ENCODE measurements at regions not wholly inside any gene's neighbourhood (a gene's known extent, or its start where the extent isn't known, plus 50 kb on each side); places are given as distances from the start of the nearest gene placed in this dataset.
"Not testable (repeated sequence)": the region's sequence is repeated elsewhere in the genome, so short reads cannot be mapped to it uniquely, and the experiment has no call there.

- not testable (repeated sequence) for DNase-seq
Measured at GRCh38 chr15:95637234-95637633, 693.3 kb upstream of the NR2F2 start.

- DNase-seq, result no peak
Measured at GRCh38 chr15:95639208-95639607, 691.3 kb upstream of the NR2F2 start.

GRCh38 chr15:95644100-95644875, 686.2 kb upstream of the NR2F2 start:
- no peak for DNase-seq

- no peak for DNase-seq
Measured at GRCh38 chr15:95645791-95646338, 684.6 kb upstream of the NR2F2 start.

- DNase-seq, result no peak
Measured at GRCh38 chr15:95646484-95647273, 683.8 kb upstream of the NR2F2 start.

GRCh38 chr15:95647531-95648277, 682.8 kb upstream of the NR2F2 start:
- DNase-seq, result no peak

GRCh38 chr15:95653361-95653805, 677.1 kb upstream of the NR2F2 start:
- no peak for DNase-seq

- no peak for DNase-seq
Measured at GRCh38 chr15:95655089-95655607, 675.4 kb upstream of the NR2F2 start.

- DNase-seq, result no peak
Measured at GRCh38 chr15:95656595-95656994, 673.9 kb upstream of the NR2F2 start.

- DNase-seq, result no peak
Measured at GRCh38 chr15:95658799-95659198, 671.7 kb upstream of the NR2F2 start.

- DNase-seq, result no peak
Measured at GRCh38 chr15:95659656-95660055, 670.8 kb upstream of the NR2F2 start.

GRCh38 chr15:95662638-95663037, 667.9 kb upstream of the NR2F2 start:
- no peak for DNase-seq

GRCh38 chr15:95663156-95664100, 667.1 kb upstream of the NR2F2 start:
- no peak for DNase-seq

GRCh38 chr15:95664450-95664849, 666.0 kb upstream of the NR2F2 start:
- no peak for DNase-seq

GRCh38 chr15:95669146-95669922, 661.2 kb upstream of the NR2F2 start:
- no peak for DNase-seq

GRCh38 chr15:95674031-95674430, 656.5 kb upstream of the NR2F2 start:
- DNase-seq, result no peak

GRCh38 chr15:95676500-95676899, 654.0 kb upstream of the NR2F2 start:
- DNase-seq, result no peak

- DNase-seq, result no peak
Measured at GRCh38 chr15:95679847-95680582, 650.5 kb upstream of the NR2F2 start.

GRCh38 chr15:95680728-95681127, 649.8 kb upstream of the NR2F2 start:
- DNase-seq, result no peak
